H1 (cell line): ENCODE measurements at regions not wholly inside any gene's neighbourhood (a gene's known extent, or its start where the extent isn't known, plus 50 kb on each side); places are given as distances from the start of the nearest gene placed in this dataset.

Source experiments
- CTCF ChIA-PET: fragments of 300-600 bp; sonication (Branson Sonifier 250); formaldehyde crosslinking; loops from one replicate; lab custom pipeline; 2021; ENCODE audit not compliant: partially characterized antibody; lab: Charles Lee
- POLR2A ChIA-PET: fragments of 300-600 bp; sonication (Branson Sonifier 250); formaldehyde crosslinking; loops from one replicate; lab custom pipeline; 2021; ENCODE audit warnings: inconsistent platforms; ENCODE audit not compliant: partially characterized antibody; lab: Charles Lee
- DNase-seq, 2 experiments: peaks; one replicate each; pipeline versions ENCODE4 v3.0.0 to v3.0.0-alpha.2; 2010 to 2022; ENCODE audit warnings: low spot score in 2 of 2, low read depth in 1 of 2, mixed read lengths in 1 of 2
- FAIRE-seq: peaks from 2 replicates; lab custom pipeline; 2011; peaks lifted over from hg19 to GRCh38; lab: Jason Lieb, UNC
- H2AFZ ChIP-seq: 2 replicates; pipeline ENCODE4 v1.8.1; 2012; ENCODE audit warnings: low read length, inconsistent platforms
- H2AK5ac ChIP-seq: 2 replicates; pipeline ENCODE4 v1.6.1; 2013; ENCODE audit warnings: low read depth, low read length
- H2BK120ac ChIP-seq: replicated peaks from 2 replicates; pipeline ENCODE3; 2013; ENCODE audit warnings: low read depth, low read length, inconsistent platforms
- H2BK12ac ChIP-seq: 2 replicates; pipeline ENCODE4 v1.6.1; 2013; ENCODE audit warnings: low read depth, low read length
- H2BK15ac ChIP-seq: 2 replicates; pipeline ENCODE4 v1.6.1; 2013; ENCODE audit warnings: low read length
- H2BK20ac ChIP-seq: 2 replicates; pipeline ENCODE4 v1.6.1; 2013; ENCODE audit warnings: low read length
- H2BK5ac ChIP-seq: 2 replicates; pipeline ENCODE4 v1.6.1; 2013; ENCODE audit warnings: low read depth, low read length
- H3K14ac ChIP-seq: 2 replicates; pipeline ENCODE4 v1.6.1; 2013; ENCODE audit warnings: inconsistent platforms; ENCODE audit not compliant: insufficient read length
- H3K18ac ChIP-seq: 2 replicates; pipeline ENCODE4 v1.6.1; 2013; ENCODE audit warnings: low read length; ENCODE audit errors: extremely low read depth
- H3K23ac ChIP-seq: 2 replicates; pipeline ENCODE4 v1.6.1; 2013; ENCODE audit warnings: inconsistent platforms; ENCODE audit not compliant: insufficient read length
- H3K23me2 ChIP-seq: 2 replicates; pipeline ENCODE4 v1.6.1; 2013; ENCODE audit warnings: low read depth, low read length
- H3K27ac ChIP-seq: 2 replicates; pipeline ENCODE4 v1.6.1; 2011; ENCODE audit warnings: low read depth, low read length, inconsistent platforms
- H3K27me3 ChIP-seq, 4 experiments: replicated peaks in 1 of 4; 1 replicate in 1 of 4; 2 replicates in 3 of 4; pipeline versions ENCODE4 v1.6.1 to v1.8.1; 2011 to 2013; ENCODE audit warnings: low read length in 3 of 4, mild to moderate bottlenecking in 3 of 4, inconsistent platforms in 2 of 4, mixed read lengths in 2 of 4, moderate library complexity in 1 of 4; ENCODE audit not compliant: control insufficient read depth in 3 of 4, insufficient read depth in 3 of 4; ENCODE audit errors: extremely low read depth in 1 of 4
- H3K36me3 ChIP-seq, 4 experiments: 2 replicates each; pipeline versions ENCODE4 v1.6.1 to v1.8.1; 2011 to 2013; ENCODE audit warnings: mild to moderate bottlenecking in 4 of 4, low read length in 3 of 4, moderate library complexity in 2 of 4, control low read depth in 1 of 4, inconsistent platforms in 1 of 4; ENCODE audit not compliant: insufficient read depth in 4 of 4, control insufficient read depth in 2 of 4
- H3K4ac ChIP-seq: replicated peaks from 2 replicates; pipeline ENCODE3; 2013; ENCODE audit warnings: low read length, low read depth, mixed read lengths, inconsistent platforms; ENCODE audit not compliant: insufficient read length
- H3K4me1 ChIP-seq, 4 experiments: replicated peaks in 1 of 4; 1 replicate in 1 of 4; 2 replicates in 3 of 4; pipeline versions ENCODE4 v1.6.1 to v1.8.1; 2011 to 2013; ENCODE audit warnings: low read length in 3 of 4, inconsistent platforms in 2 of 4, mixed read lengths in 1 of 4; ENCODE audit not compliant: insufficient read depth in 4 of 4, control insufficient read depth in 3 of 4
- H3K4me2 ChIP-seq, 2 experiments: 2 replicates each; pipeline versions ENCODE4 v1.6.1 to v1.8.1; 2011 to 2013; ENCODE audit warnings: low read depth in 2 of 2, low read length in 2 of 2, control low read depth in 1 of 2, inconsistent platforms in 1 of 2, mild to moderate bottlenecking in 1 of 2; ENCODE audit not compliant: insufficient read depth in 1 of 2
- H3K4me3 ChIP-seq, 4 experiments: fragments of 200-600, 300-600 bp in 1 of 4; sonication (generic), shearing (Covaris generic), sonication (Bioruptor Twin) in 1 of 4; 2 replicates each; pipeline versions ENCODE4 v1.5.1 to v1.8.1; 2011 to 2016; ENCODE audit warnings: low read length in 4 of 4, low read depth in 3 of 4, control low read depth in 2 of 4, inconsistent platforms in 2 of 4, mild to moderate bottlenecking in 2 of 4, mixed read lengths in 1 of 4, moderate library complexity in 1 of 4; ENCODE audit not compliant: insufficient read depth in 2 of 4; ENCODE audit errors: extremely low read depth in 1 of 4
- H3K56ac ChIP-seq: replicated peaks from 2 replicates; pipeline ENCODE3; 2013; ENCODE audit warnings: low read depth, mild to moderate bottlenecking, mixed read lengths, low read length, inconsistent platforms; ENCODE audit not compliant: insufficient read length
- H3K79me1 ChIP-seq: 2 replicates; pipeline ENCODE4 v1.6.1; 2013; ENCODE audit warnings: low read depth, low read length, control low read depth
- H3K79me2 ChIP-seq, 2 experiments: 2 replicates each; pipeline versions ENCODE4 v1.6.1 to v1.8.1; 2012 to 2013; ENCODE audit warnings: low read length in 2 of 2, mild to moderate bottlenecking in 2 of 2, inconsistent platforms in 1 of 2; ENCODE audit not compliant: insufficient read depth in 2 of 2, control insufficient read depth in 1 of 2
- H3K9ac ChIP-seq, 4 experiments: replicated peaks in 1 of 4; 1 replicate in 1 of 4; 2 replicates in 3 of 4; pipeline versions ENCODE4 v1.6.1 to v1.8.1; 2011 to 2013; ENCODE audit warnings: low read depth in 3 of 4, low read length in 3 of 4, control low read depth in 2 of 4, mild to moderate bottlenecking in 2 of 4, moderate library complexity in 2 of 4, inconsistent platforms in 1 of 4; ENCODE audit errors: extremely low read depth in 1 of 4
- H3K9me3 ChIP-seq, 2 experiments: 2 replicates each; pipeline versions ENCODE4 v1.6.1 to v1.8.1; 2012 to 2013; ENCODE audit warnings: mild to moderate bottlenecking in 2 of 2, moderate library complexity in 2 of 2, control low read depth in 1 of 2, inconsistent platforms in 1 of 2, low read depth in 1 of 2, low read length in 1 of 2, mixed read lengths in 1 of 2; ENCODE audit not compliant: insufficient read depth in 2 of 2
- H4K20me1 ChIP-seq, 2 experiments: replicated peaks in 1 of 2; 2 replicates each; pipeline versions ENCODE3 to v1.8.1; 2011 to 2013; ENCODE audit warnings: inconsistent platforms in 2 of 2, low read length in 2 of 2, mild to moderate bottlenecking in 1 of 2; ENCODE audit not compliant: insufficient read depth in 2 of 2, control insufficient read depth in 1 of 2
- H4K5ac ChIP-seq: 2 replicates; pipeline ENCODE4 v1.6.1; 2013; ENCODE audit warnings: low read length, low read depth, mixed read lengths, inconsistent platforms; ENCODE audit not compliant: insufficient read length
- H4K8ac ChIP-seq: 2 replicates; pipeline ENCODE4 v1.8.0; 2013; ENCODE audit warnings: mild to moderate bottlenecking, moderate library complexity, low read length, inconsistent platforms; ENCODE audit not compliant: insufficient read depth; ENCODE audit errors: extremely low read depth
- H4K91ac ChIP-seq: replicated peaks from 2 replicates; pipeline ENCODE3; 2013; ENCODE audit warnings: low read length, mixed read lengths, inconsistent platforms; ENCODE audit not compliant: insufficient read length
- CHD7 ChIP-seq: fragments of 300-600 bp; sonication (generic); IDR thresholded peaks from 2 replicates; pipeline ENCODE4 v1.7.1; 2012; ENCODE audit warnings: low read length, moderate library complexity, mild to moderate bottlenecking, inconsistent platforms; ENCODE audit not compliant: insufficient replicate concordance
- WGBS, 2 experiments: shearing (Covaris generic) in 1 of 2; methylation state at CpG; one replicate each; pipeline versions ENCODE4 v1.1.6 to v1.1.7; 2013 to 2015; ENCODE audit warnings: low lambda C conversion rate in 2 of 2, mixed read lengths in 2 of 2, inconsistent platforms in 1 of 2, low coverage in 1 of 2, missing lambda C conversion rate in 1 of 2; ENCODE audit not compliant: insufficient replicate concordance in 2 of 2, insufficient coverage in 1 of 2, insufficient read length in 1 of 2; ENCODE audit errors: extremely low coverage in 1 of 2, missing lambda C conversion rate in 1 of 2; 5-methylcytosine and 5-hydroxymethylcytosine counted together

- no peak overlapping the region for H2BK15ac ChIP-seq
- H3K27ac ChIP-seq: no peak overlapping the region
- H3K79me1 ChIP-seq: no peaks in the 10 kb centered on the region
- H3K27me3 ChIP-seq: peaks cover 0 to 1% (median 0%) of the 10 kb centered on the region in 4 experiments; a peak in 1 of 7 replicates
- H3K9me3 ChIP-seq: no peaks in the 10 kb centered on the region
- H3K79me2 ChIP-seq: no peaks in the 10 kb centered on the region
- CTCF ChIA-PET: interaction anchor here (1.0 kb wide), 1 partner anchor 10 kb away, joined by 4 read pairs; no protein-coding TSS in a partner anchor
- no peak overlapping the region for H2BK20ac ChIP-seq
- DNase-seq: no peak
- no peaks in the 10 kb centered on the region for H3K36me3 ChIP-seq
- no peaks in the 10 kb centered on the region for H3K23me2 ChIP-seq
- no peak overlapping the region for H3K56ac ChIP-seq
- no peak overlapping the region for H3K9ac ChIP-seq
- no peaks in the 10 kb centered on the region for H4K20me1 ChIP-seq
- POLR2A ChIA-PET: no interaction called here
- no peaks in the 10 kb centered on the region for H3K4me1 ChIP-seq
- H2AFZ ChIP-seq: no peak overlapping the region
- no peak overlapping the region for H2BK120ac ChIP-seq
- H3K4me2 ChIP-seq: no peak overlapping the region
- H3K4ac ChIP-seq: no peak overlapping the region
- H3K23ac ChIP-seq: no peak overlapping the region
- no peak overlapping the region for H4K91ac ChIP-seq
- no peak overlapping the region for H3K14ac ChIP-seq
- H2BK12ac ChIP-seq: no peak overlapping the region
- 95% methylated on average over 1 of the region's 1 CpG; no CpG with 5 or more reads in 1 of the 2 experiments for WGBS, 2 experiments
- FAIRE-seq: no peak
- H4K8ac ChIP-seq: no peak overlapping the region
- no peak overlapping the region for H3K4me3 ChIP-seq
- no peak overlapping the region for H2AK5ac ChIP-seq
- H3K18ac ChIP-seq: no peak overlapping the region
- H2BK5ac ChIP-seq: no peak overlapping the region
- no peak overlapping the region for H4K5ac ChIP-seq
- no peak for TF ChIP-seq CHD7
Observed at GRCh38 chr10:65197935-65198334, 1676.7 kb downstream of the REEP3 start.
